ENCODE measurements at regions not wholly inside any gene's neighbourhood (a gene's known extent, or its start where the extent isn't known, plus 50 kb on each side); places are given as distances from the start of the nearest gene placed in this dataset.

DNA sequence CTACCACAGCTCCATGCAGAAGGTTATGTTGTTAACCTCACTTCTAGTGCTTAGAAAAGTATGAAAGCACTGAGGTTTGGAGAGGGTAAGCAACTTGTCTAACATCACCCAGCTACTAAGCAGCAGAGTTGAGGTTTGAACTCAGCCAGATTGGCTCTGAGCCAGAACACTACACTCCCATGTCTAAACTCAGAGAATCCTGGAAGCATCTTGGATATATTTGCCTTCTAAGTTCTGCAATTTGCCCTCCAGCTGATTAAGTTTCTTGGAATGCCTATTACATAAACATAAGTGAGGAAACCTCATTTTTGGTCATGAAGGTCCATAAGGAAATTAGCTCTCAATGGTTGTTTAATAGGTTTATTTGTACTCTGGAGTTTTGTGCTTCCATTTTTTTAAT, 78.1 kb upstream of the PHYHIPL start:
- TF ChIP-seq, protein P1, sequence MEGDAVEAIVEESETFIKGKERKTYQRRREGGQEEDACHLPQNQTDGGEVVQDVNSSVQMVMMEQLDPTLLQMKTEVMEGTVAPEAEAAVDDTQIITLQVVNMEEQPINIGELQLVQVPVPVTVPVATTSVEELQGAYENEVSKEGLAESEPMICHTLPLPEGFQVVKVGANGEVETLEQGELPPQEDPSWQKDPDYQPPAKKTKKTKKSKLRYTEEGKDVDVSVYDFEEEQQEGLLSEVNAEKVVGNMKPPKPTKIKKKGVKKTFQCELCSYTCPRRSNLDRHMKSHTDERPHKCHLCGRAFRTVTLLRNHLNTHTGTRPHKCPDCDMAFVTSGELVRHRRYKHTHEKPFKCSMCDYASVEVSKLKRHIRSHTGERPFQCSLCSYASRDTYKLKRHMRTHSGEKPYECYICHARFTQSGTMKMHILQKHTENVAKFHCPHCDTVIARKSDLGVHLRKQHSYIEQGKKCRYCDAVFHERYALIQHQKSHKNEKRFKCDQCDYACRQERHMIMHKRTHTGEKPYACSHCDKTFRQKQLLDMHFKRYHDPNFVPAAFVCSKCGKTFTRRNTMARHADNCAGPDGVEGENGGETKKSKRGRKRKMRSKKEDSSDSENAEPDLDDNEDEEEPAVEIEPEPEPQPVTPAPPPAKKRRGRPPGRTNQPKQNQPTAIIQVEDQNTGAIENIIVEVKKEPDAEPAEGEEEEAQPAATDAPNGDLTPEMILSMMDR (IDR thresholded peaks at IDR 0.05): no peak
- no peak for TF ChIP-seq POLR2A (IDR thresholded peaks at IDR 0.05)

All from testis (tissue), 2 donors.